ENCODE measurements at regions not wholly inside any gene's neighbourhood (a gene's known extent, or its start where the extent isn't known, plus 50 kb on each side); places are given as distances from the start of the nearest gene placed in this dataset.
A peak's percentile ranks its signal among the peaks of the same experiment; 100 is the strongest.

DNA sequence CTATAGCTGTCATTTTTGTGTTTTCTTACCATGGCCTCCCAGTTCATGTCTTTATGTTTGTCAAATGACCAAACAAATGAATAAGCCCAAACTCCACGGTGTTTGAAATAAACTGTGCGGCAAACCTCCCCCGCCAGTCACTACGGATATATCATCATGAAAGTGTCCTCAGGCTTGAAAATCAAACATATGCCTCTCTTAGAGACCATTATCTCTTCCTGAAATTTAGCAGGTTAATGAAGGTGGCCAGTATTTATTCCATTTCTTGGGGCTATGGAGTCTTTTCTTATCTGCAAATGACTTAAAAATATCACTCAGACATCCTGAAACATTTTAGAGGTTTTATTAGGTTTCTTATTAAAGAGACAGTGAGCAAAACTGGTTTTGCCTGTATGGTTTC, 610.3 kb upstream of the CDH5 start:
- H3K27ac ChIP-seq (ENCODE audit: low read depth, low read length), result no peak overlapping the region
- H3K4me1 ChIP-seq (ENCODE audit: control insufficient read depth, insufficient read depth, low read length), result no peaks in the 10 kb centered on the region
- H3K4me3 ChIP-seq (ENCODE audit: low read depth, low read length), result no peak overlapping the region
- DNase-seq (ENCODE audit: low read depth in 4 of 6, low spot score in 6 of 6), result no peak
- H3K36me3 ChIP-seq (ENCODE audit: control insufficient read depth, insufficient read depth, low read length), result no peaks in the 10 kb centered on the region
- no peaks in the 10 kb centered on the region for H3K9me3 ChIP-seq (ENCODE audit: control insufficient read depth, insufficient read depth, low read length)
- 100% methylated on average over 1 of the region's 4 CpGs for WGBS (ENCODE audit: insufficient coverage)
- H3K27me3 ChIP-seq (ENCODE audit: control insufficient read depth, insufficient read depth, low read length), result no peaks in the 10 kb centered on the region

DNA sequence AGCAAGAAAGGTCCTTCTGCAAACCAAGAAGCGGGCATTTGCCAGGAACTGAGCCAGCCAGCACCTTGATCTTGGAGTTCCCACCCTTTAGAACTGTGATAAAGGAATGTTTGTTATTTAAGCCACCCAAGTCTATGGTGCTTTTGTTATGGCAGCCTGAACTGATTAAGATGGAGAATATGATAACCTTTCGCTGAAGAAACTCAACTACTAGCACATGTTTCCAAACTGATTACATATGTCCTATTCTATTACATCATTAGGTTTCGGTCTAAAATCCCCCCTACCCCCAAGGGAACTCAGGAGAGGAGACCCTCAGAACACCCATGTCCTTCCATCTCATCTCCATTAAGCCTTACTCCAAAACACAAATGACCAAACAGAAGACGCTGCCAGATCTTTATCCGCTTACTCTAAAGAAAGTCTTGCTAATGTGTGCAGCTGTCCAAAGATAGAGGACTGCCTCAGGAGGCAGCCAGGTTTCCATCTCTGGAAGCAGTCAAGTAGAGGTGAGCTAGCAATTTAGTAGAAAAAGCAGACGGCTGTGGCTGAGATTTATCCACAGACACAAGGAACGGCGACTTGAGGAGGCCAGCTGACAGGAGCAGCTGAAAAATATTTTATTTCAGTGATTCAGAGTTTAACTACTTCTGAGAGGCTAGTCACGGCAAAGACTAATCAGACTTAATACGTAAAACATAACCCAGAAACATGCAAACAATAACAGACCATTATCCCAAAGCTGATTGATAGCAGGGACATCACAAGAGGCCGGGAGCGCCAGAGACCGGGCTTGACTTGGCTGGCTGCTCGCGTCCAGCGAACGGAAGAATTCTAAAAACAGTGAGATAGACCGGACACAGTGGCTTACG, 611.4 kb upstream of the CDH5 start:
- 83% methylated on average over 7 of the region's 19 CpGs for WGBS (ENCODE audit: insufficient coverage)
- no peaks in the 10 kb centered on the region for H3K4me1 ChIP-seq (ENCODE audit: control insufficient read depth, insufficient read depth, low read length)
- no peaks in the 10 kb centered on the region for H3K27me3 ChIP-seq (ENCODE audit: control insufficient read depth, insufficient read depth, low read length)
- H3K36me3 ChIP-seq (ENCODE audit: control insufficient read depth, insufficient read depth, low read length), result no peaks in the 10 kb centered on the region
- H3K4me3 ChIP-seq (ENCODE audit: low read depth, low read length), result no peak overlapping the region
- no peaks in the 10 kb centered on the region for H3K9me3 ChIP-seq (ENCODE audit: control insufficient read depth, insufficient read depth, low read length)
- DNase-seq (ENCODE audit: low read depth in 4 of 6, low spot score in 6 of 6), result no peak
- H3K27ac ChIP-seq (ENCODE audit: low read depth, low read length), result no peak overlapping the region

DNA sequence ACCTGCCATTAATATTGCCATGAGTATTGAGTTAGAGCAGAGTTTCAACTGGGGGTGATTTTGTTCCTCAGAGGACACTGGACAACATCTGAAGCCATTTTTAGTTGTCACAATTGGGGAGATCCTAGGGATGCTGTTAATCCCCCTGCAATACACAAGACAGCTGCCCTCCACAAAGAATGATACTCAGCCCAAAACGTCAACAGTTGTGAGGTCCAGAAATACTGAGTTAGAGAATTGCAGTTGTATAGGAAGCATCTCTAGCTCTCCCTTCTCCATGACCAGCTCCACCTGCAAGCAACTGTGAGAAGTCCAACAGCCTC, 614.0 kb upstream of the CDH5 start:
- no peaks in the 10 kb centered on the region for H3K9me3 ChIP-seq (ENCODE audit: control insufficient read depth, insufficient read depth, low read length)

DNA sequence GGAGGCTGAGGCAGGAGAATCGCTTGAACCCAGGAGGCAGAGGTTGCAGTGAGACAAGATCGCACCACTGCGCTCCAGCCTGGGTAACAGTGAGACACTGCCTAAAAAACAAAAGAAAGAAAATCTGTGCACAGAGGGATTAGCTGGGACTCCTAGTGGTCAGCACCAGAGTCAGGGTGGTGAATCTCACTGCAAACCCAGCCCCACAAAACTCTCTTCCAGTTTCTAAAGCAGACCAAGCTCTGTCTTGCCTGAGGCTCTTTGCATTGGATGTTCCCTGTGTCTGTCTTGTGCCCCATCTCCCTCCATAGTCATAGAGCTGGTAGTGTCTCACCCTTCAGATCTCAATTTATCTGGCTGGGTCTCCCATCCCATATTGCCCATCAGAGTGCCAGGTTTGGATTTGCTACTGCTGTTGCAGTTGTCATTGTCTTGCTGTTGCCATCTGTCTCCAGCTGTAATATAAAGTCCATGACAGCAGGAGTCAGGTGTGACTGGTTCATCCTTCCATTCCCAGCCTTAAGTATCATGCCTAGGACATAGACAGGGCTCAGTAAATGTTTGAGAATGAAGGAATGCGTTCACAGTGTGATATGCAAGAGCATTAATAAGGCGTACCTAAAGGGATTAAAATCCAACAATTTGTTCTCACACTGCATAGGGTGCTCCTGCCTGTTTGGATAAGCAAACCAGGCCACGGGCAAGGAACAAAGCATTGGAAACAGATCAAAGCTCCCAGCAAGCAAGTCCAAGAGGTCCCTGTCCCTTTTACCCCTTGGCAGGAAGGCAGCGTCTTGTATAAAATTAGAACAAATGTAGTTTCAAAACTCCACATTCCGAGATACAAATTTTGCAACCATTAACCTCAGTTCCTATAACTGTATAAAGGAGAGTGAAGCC, 614.6 kb upstream of the CDH5 start:
- WGBS (ENCODE audit: insufficient coverage), result 88% methylated on average over 4 of the region's 8 CpGs
- Histone ChIP-seq H3K27me3 (ENCODE audit: control insufficient read depth, insufficient read depth, low read length) (no peaks in the 10 kb centered on the region), H3K36me3 (ENCODE audit: control insufficient read depth, insufficient read depth, low read length) (no peaks in the 10 kb centered on the region), H3K4me1 (ENCODE audit: control insufficient read depth, insufficient read depth, low read length) (peaks cover 13% of the 10 kb centered on the region), H3K9me3 (ENCODE audit: control insufficient read depth, insufficient read depth, low read length) (no peaks in the 10 kb centered on the region), H3K4me3 (ENCODE audit: low read depth, low read length) (no peak overlapping the region), H3K27ac (ENCODE audit: low read depth, low read length) (no peak overlapping the region)
- DNase-seq (ENCODE audit: low read depth in 4 of 6, low spot score in 6 of 6), result no peak

More for the DNA sequence above, 614.0 kb upstream of the CDH5 start:
- peaks cover 13% of the 10 kb centered on the region for H3K4me1 ChIP-seq (ENCODE audit: control insufficient read depth, insufficient read depth, low read length)
- no peaks in the 10 kb centered on the region for H3K36me3 ChIP-seq (ENCODE audit: control insufficient read depth, insufficient read depth, low read length)
- WGBS (ENCODE audit: insufficient coverage), result no CpG with 5 or more reads among the region's 1 CpG
- H3K27ac ChIP-seq (ENCODE audit: low read depth, low read length), result no peak overlapping the region
- H3K27me3 ChIP-seq (ENCODE audit: control insufficient read depth, insufficient read depth, low read length), result no peaks in the 10 kb centered on the region
- H3K4me3 ChIP-seq (ENCODE audit: low read depth, low read length), result no peak overlapping the region
- DNase-seq (ENCODE audit: low read depth in 4 of 6, low spot score in 6 of 6), result no peak

DNA sequence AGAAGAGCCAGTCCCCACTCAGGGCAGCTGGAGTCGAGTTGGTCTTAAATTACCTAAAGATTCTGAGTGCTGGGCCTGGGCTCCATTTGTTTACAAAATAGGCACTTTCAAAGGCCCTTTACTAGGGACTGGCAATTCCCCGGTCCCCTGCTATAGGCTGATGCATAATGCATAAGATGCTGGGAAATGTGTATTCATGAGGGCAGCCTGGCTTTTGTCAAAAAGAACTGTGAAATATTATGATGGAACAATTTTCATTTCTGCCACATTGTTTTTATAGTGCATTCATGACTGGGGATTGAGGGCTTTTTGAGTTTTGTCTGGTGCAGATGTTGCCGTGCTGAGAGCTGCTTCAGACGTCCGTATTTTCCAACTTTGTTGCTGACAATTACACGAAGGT, 617.0 kb upstream of the CDH5 start:
- Histone ChIP-seq H3K9me3 (ENCODE audit: control insufficient read depth, insufficient read depth, low read length) (no peaks in the 10 kb centered on the region), H3K27ac (ENCODE audit: low read depth, low read length) (no peak overlapping the region), H3K4me1 (ENCODE audit: control insufficient read depth, insufficient read depth, low read length) (peaks cover 13% of the 10 kb centered on the region), H3K27me3 (ENCODE audit: control insufficient read depth, insufficient read depth, low read length) (no peaks in the 10 kb centered on the region), H3K4me3 (ENCODE audit: low read depth, low read length) (no peak overlapping the region), H3K36me3 (ENCODE audit: control insufficient read depth, insufficient read depth, low read length) (no peaks in the 10 kb centered on the region)
- 44% methylated on average over 1 of the region's 6 CpGs for WGBS (ENCODE audit: insufficient coverage)
- peak in 2 of 6 donors; percentile 57 to 64 for DNase-seq (ENCODE audit: low read depth in 4 of 6, low spot score in 6 of 6)

DNA sequence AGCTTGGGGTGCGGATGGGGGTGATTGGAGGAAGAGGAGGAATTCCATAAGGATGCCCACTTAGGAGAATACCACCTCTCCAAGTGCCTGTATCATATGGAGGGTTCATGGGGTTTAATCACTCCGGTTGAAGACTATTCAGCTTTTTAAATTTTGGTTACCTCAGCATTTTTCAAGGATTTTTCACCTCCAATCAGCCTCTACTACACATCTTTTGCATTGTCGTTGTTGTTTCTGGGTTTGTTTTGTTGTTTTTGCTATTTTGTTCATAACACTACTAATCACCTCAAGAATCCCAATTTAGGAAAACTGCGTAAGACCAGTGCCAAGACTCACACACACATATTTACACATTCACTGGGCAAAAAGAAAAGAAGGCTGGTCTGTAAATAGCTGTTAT, 619.5 kb upstream of the CDH5 start:
- Histone ChIP-seq H3K27me3 (ENCODE audit: control insufficient read depth, insufficient read depth, low read length) (no peaks in the 10 kb centered on the region), H3K36me3 (ENCODE audit: control insufficient read depth, insufficient read depth, low read length) (no peaks in the 10 kb centered on the region), H3K4me3 (ENCODE audit: low read depth, low read length) (no peak overlapping the region), H3K9me3 (ENCODE audit: control insufficient read depth, insufficient read depth, low read length) (no peaks in the 10 kb centered on the region), H3K4me1 (ENCODE audit: control insufficient read depth, insufficient read depth, low read length) (peaks cover 13% of the 10 kb centered on the region), H3K27ac (ENCODE audit: low read depth, low read length) (no peak overlapping the region)
- no CpG with 5 or more reads among the region's 4 CpGs for WGBS (ENCODE audit: insufficient coverage)
- DNase-seq (ENCODE audit: low read depth in 4 of 6, low spot score in 6 of 6), result no peak

DNA sequence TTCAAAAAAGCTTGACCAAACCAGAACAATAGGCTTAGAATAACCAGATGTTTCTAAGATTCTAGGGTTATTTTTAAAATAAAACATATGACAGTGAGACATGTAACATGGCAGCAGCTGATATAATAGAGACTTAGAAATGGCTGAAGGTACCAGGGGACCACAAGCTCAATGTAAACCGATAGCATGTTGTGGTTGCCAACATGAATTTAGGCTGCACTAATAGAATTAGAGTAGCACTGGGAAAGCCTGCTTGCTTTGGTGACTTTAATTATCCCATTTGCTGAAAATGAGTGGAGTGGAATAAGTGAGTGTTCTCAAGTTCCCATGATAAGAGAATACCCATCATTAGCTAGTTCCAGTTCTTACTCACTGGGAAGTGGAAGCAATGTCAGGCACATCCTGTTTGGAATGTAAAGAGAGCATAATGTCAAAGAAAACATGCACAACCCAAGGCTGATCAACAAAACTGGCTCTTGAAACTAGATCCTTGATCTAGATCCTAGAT, 621.2 kb upstream of the CDH5 start:
- Histone ChIP-seq H3K27me3 (ENCODE audit: control insufficient read depth, insufficient read depth, low read length) (no peaks in the 10 kb centered on the region), H3K4me1 (ENCODE audit: control insufficient read depth, insufficient read depth, low read length) (peaks cover 13% of the 10 kb centered on the region), H3K27ac (ENCODE audit: low read depth, low read length) (no peak overlapping the region), H3K9me3 (ENCODE audit: control insufficient read depth, insufficient read depth, low read length) (no peaks in the 10 kb centered on the region), H3K36me3 (ENCODE audit: control insufficient read depth, insufficient read depth, low read length) (no peaks in the 10 kb centered on the region), H3K4me3 (ENCODE audit: low read depth, low read length) (no peak overlapping the region)
- peak in 1 of 6 donors; percentile 53 for DNase-seq (ENCODE audit: low read depth in 4 of 6, low spot score in 6 of 6)
- WGBS (ENCODE audit: insufficient coverage), result 69% methylated on average over 1 of the region's 1 CpG

DNA sequence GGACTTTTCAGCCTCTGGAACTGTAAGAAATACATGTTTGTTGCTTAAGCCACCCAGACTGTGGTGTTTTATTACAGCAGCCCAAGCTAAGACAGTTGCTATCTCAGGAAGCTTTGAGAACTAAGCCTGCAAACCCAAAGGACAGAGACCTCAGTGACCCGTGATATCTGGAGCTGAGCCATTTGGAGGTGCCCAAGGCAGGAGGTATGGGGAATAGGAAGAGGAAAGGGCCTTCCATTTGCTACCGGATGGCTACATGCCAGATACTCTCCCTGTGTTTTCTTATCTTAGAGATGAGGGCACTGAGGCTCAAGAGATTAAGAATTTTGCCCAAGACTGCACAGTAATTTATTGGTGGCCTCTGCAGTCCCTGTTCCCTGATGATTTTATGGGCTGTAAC, 622.1 kb upstream of the CDH5 start:
- no peak for DNase-seq (ENCODE audit: low read depth in 4 of 6, low spot score in 6 of 6)
- Histone ChIP-seq H3K4me3 (ENCODE audit: low read depth, low read length) (no peak overlapping the region), H3K4me1 (ENCODE audit: control insufficient read depth, insufficient read depth, low read length) (peaks cover 12% of the 10 kb centered on the region), H3K36me3 (ENCODE audit: control insufficient read depth, insufficient read depth, low read length) (no peaks in the 10 kb centered on the region), H3K27me3 (ENCODE audit: control insufficient read depth, insufficient read depth, low read length) (no peaks in the 10 kb centered on the region), H3K9me3 (ENCODE audit: control insufficient read depth, insufficient read depth, low read length) (no peaks in the 10 kb centered on the region), H3K27ac (ENCODE audit: low read depth, low read length) (no peak overlapping the region)
- 100% methylated on average over 2 of the region's 2 CpGs for WGBS (ENCODE audit: insufficient coverage)

DNA sequence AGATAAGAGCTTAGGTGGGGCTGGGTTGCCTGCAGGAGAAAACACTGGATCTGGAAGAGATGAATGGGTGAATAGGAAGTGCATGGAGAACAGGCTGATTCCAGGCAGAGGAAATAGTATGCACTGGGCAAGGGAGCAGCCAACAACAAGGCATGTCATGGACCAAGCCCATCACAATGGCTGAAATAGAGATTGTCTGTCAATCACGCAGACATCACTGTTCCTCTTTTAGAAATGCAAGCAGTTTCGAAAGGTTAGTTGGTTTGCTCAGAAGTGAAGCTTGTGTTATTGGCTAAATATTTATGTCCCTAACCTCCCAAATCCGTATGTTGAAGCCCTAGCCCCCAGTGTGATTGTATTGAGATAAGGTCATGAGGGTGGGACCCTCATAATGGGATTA, 621.7 kb upstream of the CDH11 start:
- H3K4me1 ChIP-seq (ENCODE audit: control insufficient read depth, insufficient read depth, low read length), result peaks cover 5% of the 10 kb centered on the region
- WGBS (ENCODE audit: insufficient coverage), result no CpG with 5 or more reads among the region's 3 CpGs
- H3K36me3 ChIP-seq (ENCODE audit: control insufficient read depth, insufficient read depth, low read length), result no peaks in the 10 kb centered on the region
- no peak for DNase-seq (ENCODE audit: low read depth in 4 of 6, low spot score in 6 of 6)
- no peaks in the 10 kb centered on the region for H3K27me3 ChIP-seq (ENCODE audit: control insufficient read depth, insufficient read depth, low read length)
- H3K4me3 ChIP-seq (ENCODE audit: low read depth, low read length), result no peak overlapping the region
- H3K9me3 ChIP-seq (ENCODE audit: control insufficient read depth, insufficient read depth, low read length), result no peaks in the 10 kb centered on the region
- no peak overlapping the region for H3K27ac ChIP-seq (ENCODE audit: low read depth, low read length)
